ENCODE measurements at regions not wholly inside any gene's neighbourhood (a gene's known extent, or its start where the extent isn't known, plus 50 kb on each side); places are given as distances from the start of the nearest gene placed in this dataset.

DNA sequence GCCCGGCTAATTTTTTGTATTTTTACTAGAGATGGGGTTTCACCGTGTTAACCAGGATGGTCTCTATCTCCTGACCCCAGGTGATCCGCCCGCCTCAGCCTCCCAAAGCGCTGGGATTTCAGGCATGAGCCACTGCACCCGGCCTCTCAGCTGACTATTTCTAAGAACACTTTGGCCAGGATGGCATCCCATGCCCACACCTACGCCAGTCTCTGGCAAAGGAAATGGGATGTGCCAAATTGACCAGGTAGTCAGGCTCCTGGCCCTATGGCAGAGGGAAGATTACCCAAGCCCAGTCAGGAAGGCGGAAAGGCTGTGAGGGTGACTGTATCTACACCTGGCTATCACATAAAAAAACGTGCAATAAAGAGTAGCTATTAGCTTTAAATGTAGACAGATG, 94.1 kb upstream of the DUSP5 start:
- H3K4me1 ChIP-seq = peaks cover 22% of the 10 kb centered on the region
- H3K27me3 ChIP-seq (ENCODE audit: low read depth) = no peaks in the 10 kb centered on the region
- no peak for DNase-seq
- no peaks in the 10 kb centered on the region for H3K36me3 ChIP-seq
- TF ChIP-seq, protein P1, sequence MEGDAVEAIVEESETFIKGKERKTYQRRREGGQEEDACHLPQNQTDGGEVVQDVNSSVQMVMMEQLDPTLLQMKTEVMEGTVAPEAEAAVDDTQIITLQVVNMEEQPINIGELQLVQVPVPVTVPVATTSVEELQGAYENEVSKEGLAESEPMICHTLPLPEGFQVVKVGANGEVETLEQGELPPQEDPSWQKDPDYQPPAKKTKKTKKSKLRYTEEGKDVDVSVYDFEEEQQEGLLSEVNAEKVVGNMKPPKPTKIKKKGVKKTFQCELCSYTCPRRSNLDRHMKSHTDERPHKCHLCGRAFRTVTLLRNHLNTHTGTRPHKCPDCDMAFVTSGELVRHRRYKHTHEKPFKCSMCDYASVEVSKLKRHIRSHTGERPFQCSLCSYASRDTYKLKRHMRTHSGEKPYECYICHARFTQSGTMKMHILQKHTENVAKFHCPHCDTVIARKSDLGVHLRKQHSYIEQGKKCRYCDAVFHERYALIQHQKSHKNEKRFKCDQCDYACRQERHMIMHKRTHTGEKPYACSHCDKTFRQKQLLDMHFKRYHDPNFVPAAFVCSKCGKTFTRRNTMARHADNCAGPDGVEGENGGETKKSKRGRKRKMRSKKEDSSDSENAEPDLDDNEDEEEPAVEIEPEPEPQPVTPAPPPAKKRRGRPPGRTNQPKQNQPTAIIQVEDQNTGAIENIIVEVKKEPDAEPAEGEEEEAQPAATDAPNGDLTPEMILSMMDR (IDR thresholded peaks at IDR 0.05; ENCODE audit: borderline replicate concordance) = no peak
- no peak overlapping the region for H3K27ac ChIP-seq (replicated peaks)
- no peak overlapping the region for H3K4me3 ChIP-seq
- intact Hi-C loops (cut with micrococcal nuclease) = no loop called here
- H3K9me3 ChIP-seq (replicated peaks) = no peaks in the 10 kb centered on the region

DNA sequence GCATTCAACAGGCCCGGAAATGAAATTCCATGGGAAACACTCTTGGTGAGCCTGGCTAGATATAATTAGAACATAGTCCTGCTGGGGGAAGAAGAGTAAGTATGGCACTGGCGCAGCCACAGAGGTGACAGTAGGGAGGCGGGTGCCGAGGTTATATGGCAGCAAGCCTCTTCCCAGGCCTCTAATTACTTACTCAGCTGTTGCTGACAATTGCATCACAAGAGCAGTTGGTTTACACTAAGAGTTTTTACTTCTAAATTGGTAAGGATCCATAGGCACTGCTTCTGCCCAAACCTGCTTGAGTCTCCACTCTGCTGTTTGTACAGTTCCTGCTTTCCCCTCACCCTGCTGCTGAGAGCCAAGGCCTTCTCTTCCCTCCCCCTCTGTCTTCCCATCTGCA, 93.3 kb upstream of the DUSP5 start:
- intact Hi-C loops (cut with micrococcal nuclease) = no loop called here
- Histone ChIP-seq H3K27ac (replicated peaks) (no peak overlapping the region), H3K4me3 (no peak overlapping the region), H3K36me3 (no peaks in the 10 kb centered on the region), H3K4me1 (peaks cover 13% of the 10 kb centered on the region), H3K27me3 (ENCODE audit: low read depth) (no peaks in the 10 kb centered on the region), H3K9me3 (replicated peaks) (no peaks in the 10 kb centered on the region)
- no peak for DNase-seq
- TF ChIP-seq, protein P1 (IDR thresholded peaks at IDR 0.05; ENCODE audit: borderline replicate concordance) = no peak

DNA sequence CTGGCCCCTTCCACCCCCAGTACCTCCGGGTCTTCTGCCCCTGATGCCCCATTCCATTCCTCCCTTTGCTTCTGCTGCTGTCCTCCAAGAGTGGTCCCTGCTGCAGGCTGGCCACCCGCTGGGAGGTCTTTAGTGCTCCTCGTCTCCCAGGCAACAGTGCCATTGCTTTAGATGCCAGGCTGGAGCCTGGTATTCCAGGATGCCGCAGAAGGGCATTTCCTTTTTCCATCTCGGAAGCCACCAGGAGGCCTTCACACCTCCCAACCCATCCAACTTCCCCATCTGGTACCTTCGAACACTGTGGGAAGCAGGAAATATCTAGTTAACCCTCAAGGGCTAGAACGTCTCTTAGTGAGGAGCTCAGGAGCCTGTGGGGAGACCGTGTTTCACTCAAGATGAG, 92.9 kb upstream of the DUSP5 start:
- Histone ChIP-seq H3K4me1 (peaks cover 9% of the 10 kb centered on the region), H3K9me3 (replicated peaks) (no peaks in the 10 kb centered on the region), H3K27ac (replicated peaks) (no peak overlapping the region), H3K4me3 (no peak overlapping the region), H3K27me3 (ENCODE audit: low read depth) (no peaks in the 10 kb centered on the region), H3K36me3 (no peaks in the 10 kb centered on the region)
- TF ChIP-seq, protein P1 (IDR thresholded peaks at IDR 0.05; ENCODE audit: borderline replicate concordance) = no peak
- intact Hi-C loops (cut with micrococcal nuclease) = no loop called here
- no peak for DNase-seq

DNA sequence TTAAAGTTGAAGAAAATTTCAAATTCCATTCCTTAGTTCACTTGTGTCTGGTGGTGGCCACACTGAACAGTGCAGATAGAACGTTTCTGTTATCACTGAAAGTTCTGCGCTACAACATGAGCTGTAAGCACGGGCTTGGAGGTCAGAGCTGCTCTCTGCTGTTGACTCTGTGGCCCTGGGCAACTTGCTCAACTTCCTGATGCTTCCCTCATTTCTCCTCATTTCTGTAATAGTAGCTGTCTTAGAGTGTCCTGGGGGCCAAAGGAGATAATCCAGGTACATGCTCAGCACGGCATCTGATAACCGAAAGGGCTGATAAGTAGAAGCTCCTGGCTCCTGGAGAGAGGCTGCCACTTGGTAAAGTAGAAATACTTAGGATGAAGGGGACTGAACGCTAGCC, 92.3 kb upstream of the DUSP5 start:
- peaks cover 12% of the 10 kb centered on the region for H3K4me1 ChIP-seq
- no peaks in the 10 kb centered on the region for H3K36me3 ChIP-seq
- no peak for DNase-seq
- H3K27me3 ChIP-seq (ENCODE audit: low read depth) = no peaks in the 10 kb centered on the region
- TF ChIP-seq, protein P1 (IDR thresholded peaks at IDR 0.05; ENCODE audit: borderline replicate concordance) = no peak
- no peak overlapping the region for H3K4me3 ChIP-seq
- H3K27ac ChIP-seq (replicated peaks) = no peak overlapping the region
- intact Hi-C loops (cut with micrococcal nuclease) = no loop called here
- H3K9me3 ChIP-seq (replicated peaks) = no peaks in the 10 kb centered on the region

DNA sequence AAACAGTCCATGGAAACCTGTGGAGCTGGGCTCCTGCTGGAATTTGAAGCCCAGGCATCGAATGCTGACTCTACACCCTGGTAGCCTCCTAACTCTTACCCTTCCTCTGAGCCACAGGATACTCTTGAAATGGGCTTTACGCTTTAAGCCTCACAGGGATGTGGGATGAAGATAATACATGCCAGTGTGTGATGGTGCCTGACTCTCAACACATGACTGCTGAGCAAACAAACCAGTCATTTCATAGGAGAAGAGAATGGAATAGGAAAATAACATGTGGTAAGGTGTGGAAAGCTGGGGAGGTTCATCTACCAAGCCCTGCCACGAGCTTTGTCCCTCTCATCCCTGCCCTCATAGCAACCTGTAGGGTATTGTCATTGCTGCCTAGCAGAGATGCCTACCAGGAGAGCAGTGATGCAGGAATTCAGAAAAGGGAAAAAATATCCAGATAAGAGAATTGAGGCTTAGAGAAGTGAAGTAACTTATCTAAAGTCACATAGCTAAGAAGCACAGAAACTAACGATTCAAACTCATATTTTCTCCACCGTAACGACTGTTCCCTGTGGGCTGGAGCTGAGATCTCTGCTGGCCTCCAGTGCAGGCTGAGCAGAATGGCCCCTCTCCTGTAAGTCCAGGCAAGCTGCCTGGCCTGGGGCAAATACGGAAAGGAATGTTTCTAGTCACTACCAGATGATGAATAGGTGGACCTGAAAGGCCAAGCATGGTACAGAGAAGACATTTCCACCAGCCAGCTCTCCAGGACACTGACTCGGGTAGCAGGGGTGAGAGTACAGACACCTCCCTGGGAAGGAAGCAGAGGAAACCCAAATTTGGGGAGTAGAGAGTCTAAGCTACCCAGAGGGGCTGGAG, 90.2 kb upstream of the DUSP5 start:
- DNase-seq = no peak
- intact Hi-C loops (cut with micrococcal nuclease) = no loop called here
- no peak overlapping the region for H3K27ac ChIP-seq (replicated peaks)
- H3K4me3 ChIP-seq = no peak overlapping the region
- H3K36me3 ChIP-seq = no peaks in the 10 kb centered on the region
- H3K27me3 ChIP-seq (ENCODE audit: low read depth) = no peaks in the 10 kb centered on the region
- TF ChIP-seq, protein P1 (IDR thresholded peaks at IDR 0.05; ENCODE audit: borderline replicate concordance) = no peak
- H3K9me3 ChIP-seq (replicated peaks) = no peaks in the 10 kb centered on the region
- peaks cover 27% of the 10 kb centered on the region for H3K4me1 ChIP-seq

Measured in left ventricle myocardium inferior (tissue), 1 donor.